HG03432 (cell line): ENCODE measurements at regions not wholly inside any gene's neighbourhood (a gene's known extent, or its start where the extent isn't known, plus 50 kb on each side); places are given as distances from the start of the nearest gene placed in this dataset.
"Not testable (repeated sequence)": the region's sequence is repeated elsewhere in the genome, so short reads cannot be mapped to it uniquely, and the experiment has no call there.

Experiments used
- ATAC-seq: cut with Tn5 transposase; IDR thresholded peaks from one replicate; pipeline ENCODE4 v1.9.1; 2021; ENCODE audit warnings: mild to moderate bottlenecking, moderate library complexity; ENCODE audit not compliant: unreplicated experiment

DNA sequence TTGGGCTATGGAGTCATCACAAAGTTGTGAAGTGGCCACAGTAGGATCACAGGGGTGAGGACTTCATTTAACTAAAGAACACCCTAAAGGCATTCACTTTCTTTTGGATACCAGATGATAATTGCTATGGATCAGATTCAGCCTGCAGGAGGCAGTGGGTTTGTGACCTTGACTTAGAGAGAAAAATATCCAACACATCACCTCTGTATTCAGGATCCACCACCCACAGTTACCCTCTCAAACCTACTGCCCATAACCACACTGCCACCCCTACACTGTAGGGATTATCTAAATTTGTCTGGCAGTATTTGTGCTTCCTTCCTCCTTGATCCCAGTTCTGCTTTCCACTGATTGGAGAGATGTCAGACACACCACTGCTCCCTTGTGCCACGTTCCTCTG lies 269.4 kb downstream of the MYCN start:
- no peak for ATAC-seq

- no peak for ATAC-seq
These were observed 268.6 kb downstream of the MYCN start for GRCh38 chr2:16208921-16209320.

GRCh38 chr2:16208241-16208797 lies 268.0 kb downstream of the MYCN start:
- no peak for ATAC-seq

DNA sequence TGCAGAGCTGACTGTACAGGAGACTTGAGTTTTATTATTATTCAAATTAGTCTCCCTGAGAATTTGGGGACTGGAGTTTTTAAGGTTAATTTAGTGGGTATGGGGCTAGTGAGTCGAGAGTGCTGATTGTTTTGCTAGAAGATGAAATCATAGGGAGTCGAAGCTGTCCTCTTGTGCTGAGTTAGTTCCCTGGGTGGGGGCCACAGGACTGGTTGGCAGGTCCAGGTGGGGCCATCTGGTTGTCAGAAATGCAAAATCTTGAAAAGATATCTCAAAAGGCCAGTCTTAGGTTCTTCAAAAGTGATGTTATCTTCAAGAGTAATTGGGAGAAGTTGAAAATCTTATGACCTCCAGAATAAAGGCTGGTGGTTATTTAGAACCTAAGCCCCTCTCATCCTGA lies 267.3 kb downstream of the MYCN start:
- ATAC-seq = no peak

- ATAC-seq = no peak
These were observed 266.8 kb downstream of the MYCN start for GRCh38 chr2:16207151-16207550.

- ATAC-seq = no peak
These were observed 266.0 kb downstream of the MYCN start for GRCh38 chr2:16206191-16206944.

- ATAC-seq = no peak
These were observed 265.3 kb downstream of the MYCN start for GRCh38 chr2:16205631-16206030.

DNA sequence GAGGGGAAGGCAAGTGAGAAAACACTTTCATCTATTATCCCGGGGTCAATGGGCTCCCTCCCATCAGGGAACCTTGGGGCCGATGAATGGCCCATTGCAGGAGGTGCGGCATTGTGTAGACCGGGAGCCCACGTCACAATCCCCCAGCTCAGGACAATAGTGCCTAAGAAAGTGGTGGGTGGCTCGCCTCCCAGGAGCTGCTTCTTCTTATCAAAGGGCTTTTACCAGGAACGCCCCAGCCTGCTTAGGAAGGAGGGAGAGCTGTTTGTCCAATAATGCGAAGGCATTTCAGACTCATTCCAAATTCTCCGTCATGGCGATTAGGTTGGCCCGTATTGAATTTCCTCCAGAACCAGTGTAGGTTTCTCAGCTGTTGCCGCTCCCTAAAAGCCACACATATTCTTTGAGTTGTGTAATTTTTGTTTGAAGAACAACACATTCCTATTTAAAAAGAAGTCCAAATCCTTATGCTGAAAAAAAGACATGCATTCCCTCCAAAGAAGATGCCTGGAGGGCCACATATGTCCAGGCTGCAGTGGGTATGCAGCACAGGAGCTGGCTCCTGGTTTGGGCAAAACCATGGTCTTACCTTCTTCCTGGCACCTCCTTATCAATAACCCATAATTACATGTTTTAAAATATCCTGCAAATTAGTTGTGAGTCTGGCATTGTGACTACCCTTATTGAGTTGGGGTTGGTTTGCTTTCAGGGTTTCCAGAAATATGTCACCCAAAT lies 264.7 kb downstream of the MYCN start:
- ATAC-seq = no peak

DNA sequence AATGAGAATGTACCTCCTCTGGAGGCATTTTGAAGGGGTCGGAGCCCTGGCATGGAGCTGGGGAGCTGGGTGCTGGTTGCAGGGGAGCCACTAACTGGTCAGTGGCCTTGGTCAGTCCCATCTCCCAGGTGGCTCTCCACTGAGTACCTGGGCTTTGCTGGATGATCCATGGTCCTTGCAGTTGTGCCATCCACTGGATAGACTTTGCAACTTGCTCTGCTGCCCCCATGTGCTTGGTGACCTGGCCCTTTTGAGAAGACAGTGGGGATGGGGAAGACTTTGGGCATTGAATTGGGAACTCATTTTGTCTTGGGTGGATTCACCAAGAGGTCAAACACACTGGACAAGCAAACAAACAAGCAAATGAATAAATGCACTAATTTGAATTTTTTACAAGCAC lies 263.9 kb downstream of the MYCN start:
- no peak for ATAC-seq

- no peak for ATAC-seq
These were observed 263.3 kb downstream of the MYCN start for GRCh38 chr2:16203691-16204090.

- ATAC-seq = no peak
These were observed 262.7 kb downstream of the MYCN start for GRCh38 chr2:16203069-16203468.

GRCh38 chr2:16202266-16203020 lies 262.1 kb downstream of the MYCN start:
- no peak for ATAC-seq

DNA sequence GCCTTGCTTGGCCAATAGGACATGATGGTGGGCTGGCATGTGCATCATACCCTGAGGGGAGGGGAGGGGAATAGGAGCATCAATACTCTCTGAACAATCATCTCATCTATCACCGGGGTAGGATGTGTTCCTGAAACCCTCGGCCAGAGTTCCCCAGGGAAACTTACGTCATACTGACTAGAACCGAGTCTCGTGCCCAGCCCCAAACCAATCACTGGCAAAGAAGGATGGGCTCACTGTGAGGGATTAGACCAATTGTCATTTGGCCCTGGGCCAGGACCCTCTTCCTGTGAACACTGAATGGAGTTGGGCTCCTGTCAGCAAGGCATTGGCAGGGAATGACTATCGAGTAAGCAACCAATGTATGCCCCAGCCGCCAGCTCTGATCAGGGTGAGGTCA lies 261.5 kb downstream of the MYCN start:
- ATAC-seq = no peak

DNA sequence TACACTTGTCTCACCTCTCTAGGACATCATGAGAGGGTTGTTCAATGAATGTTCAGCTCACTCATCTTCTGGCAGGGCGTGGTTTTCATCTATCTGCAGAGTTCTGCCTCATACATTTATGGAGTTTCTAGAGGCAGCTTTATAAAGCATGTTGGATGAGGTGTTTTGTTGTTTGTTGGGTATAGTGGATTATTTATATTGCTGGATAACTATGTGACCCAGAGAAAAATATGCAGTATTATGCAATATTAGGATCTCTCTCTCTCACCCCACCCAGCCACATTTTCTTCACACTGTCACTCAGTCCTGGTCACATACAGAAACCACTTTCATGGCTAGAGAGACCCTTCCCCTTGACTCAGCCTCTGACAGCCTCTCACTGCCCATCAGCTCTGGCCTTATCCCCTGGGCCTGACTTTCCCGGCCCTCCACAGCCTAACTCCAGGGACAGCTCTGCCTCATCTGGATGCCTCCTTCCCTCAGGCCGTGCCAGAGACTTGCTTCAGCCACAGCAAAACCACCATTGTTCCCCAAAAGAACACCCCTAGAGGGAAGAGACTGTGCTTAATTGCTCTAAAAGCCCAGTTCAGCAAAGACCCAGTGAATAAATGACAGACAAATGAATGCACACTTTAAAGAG lies 260.3 kb downstream of the MYCN start:
- no peak for ATAC-seq

DNA sequence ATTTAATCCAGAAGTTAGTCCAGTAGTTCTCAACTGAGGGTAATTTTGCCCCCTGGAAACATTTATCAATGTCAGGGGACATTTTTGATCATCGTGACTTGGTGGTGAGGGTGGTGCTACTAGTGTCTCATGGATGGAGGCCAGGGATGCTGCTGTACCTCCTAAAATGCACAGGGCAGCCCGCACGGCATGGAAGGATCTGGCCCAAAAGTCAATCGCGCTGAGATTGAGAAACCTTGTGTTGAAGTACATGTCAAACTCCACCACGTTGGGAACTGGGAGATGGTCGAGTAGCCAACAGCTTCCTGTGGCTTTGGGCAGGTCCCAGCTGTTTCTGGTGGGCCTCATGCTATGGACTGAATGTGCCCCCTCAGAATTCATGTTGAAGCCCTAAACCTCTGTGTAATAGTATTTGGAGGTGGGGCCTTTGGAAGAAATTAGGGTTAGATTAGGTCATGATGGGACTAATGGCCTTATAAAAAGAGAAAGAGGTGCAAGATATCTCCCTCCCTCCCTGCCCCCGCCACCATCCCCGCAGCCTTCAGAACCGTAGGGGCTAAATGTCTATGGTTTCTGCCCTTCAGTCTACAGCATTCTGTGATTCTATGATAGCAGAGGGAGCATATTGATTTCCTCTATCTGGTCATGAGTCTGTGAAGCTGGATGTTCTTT lies 259.7 kb downstream of the MYCN start:
- ATAC-seq = no peak

- not testable (repeated sequence) for ATAC-seq
These were observed 258.9 kb downstream of the MYCN start for GRCh38 chr2:16199241-16199640.

GRCh38 chr2:16198166-16198912 lies 258.0 kb downstream of the MYCN start:
- no peak for ATAC-seq

- no peak for ATAC-seq
These were observed 257.3 kb downstream of the MYCN start for GRCh38 chr2:16197504-16198147.
